A673 (cell line): ENCODE measurements at regions not wholly inside any gene's neighbourhood (a gene's known extent, or its start where the extent isn't known, plus 50 kb on each side); places are given as distances from the start of the nearest gene placed in this dataset.

Experiments used
- BruUV-seq: library from RNA; stranded (reverse); fragments of 400-500 nt; replicated peaks from 2 replicates; lab custom pipeline; 2021; lab: Mats Ljungman, UMichigan
- CTCF ChIA-PET: fragments of 300-600 bp; sonication (Branson Sonifier 250); formaldehyde crosslinking; loops from one replicate; lab custom pipeline; 2022; ENCODE audit warnings: antibody characterized with exemption; lab: Charles Lee
- POLR2A ChIA-PET: fragments of 300-600 bp; sonication (Branson Sonifier 250); formaldehyde crosslinking; loops from one replicate; lab custom pipeline; 2022; ENCODE audit warnings: antibody characterized with exemption; ENCODE audit not compliant: low non-redundant PET; lab: Charles Lee
- DNase-seq: peaks from one replicate; pipeline ENCODE4 v3.0.0-alpha.2; 2015; ENCODE audit warnings: low spot score
- H3K27ac ChIP-seq: fragments of 200-600 bp; sonication (generic); 2 replicates; pipeline ENCODE4 v1.5.1; 2016; ENCODE audit warnings: mixed run types, low read depth, mild to moderate bottlenecking, mixed read lengths, antibody characterized with exemption, low read length; ENCODE audit not compliant: poor library complexity, severe bottlenecking
- H3K27me3 ChIP-seq: fragments of 200-600 bp; sonication (generic); replicated peaks from 2 replicates; pipeline ENCODE4 v1.6.1; 2017; ENCODE audit warnings: mixed run types, low read depth, mild to moderate bottlenecking, mixed read lengths, antibody characterized with exemption, low read length; ENCODE audit not compliant: insufficient read depth, poor library complexity
- H3K36me3 ChIP-seq: fragments of 200-600 bp; sonication (generic); 2 replicates; pipeline ENCODE4 v1.6.1; 2016; ENCODE audit warnings: mixed run types, mild to moderate bottlenecking, mixed read lengths, antibody characterized with exemption, low read length; ENCODE audit not compliant: insufficient read depth, poor library complexity, severe bottlenecking
- H3K4me1 ChIP-seq: fragments of 200-600 bp; sonication (generic); 2 replicates; pipeline ENCODE4 v1.6.1; 2017; ENCODE audit warnings: mixed run types, mild to moderate bottlenecking, mixed read lengths, antibody characterized with exemption, low read length; ENCODE audit not compliant: insufficient read depth, poor library complexity, severe bottlenecking
- H3K4me3 ChIP-seq: fragments of 200-600 bp; sonication (generic); 2 replicates; pipeline ENCODE4 v1.5.1; 2016; ENCODE audit warnings: low read depth, mixed run types, mild to moderate bottlenecking, mixed read lengths, low read length; ENCODE audit not compliant: poor library complexity, severe bottlenecking
- H3K9me3 ChIP-seq: fragments of 200-600 bp; sonication (generic); 2 replicates; pipeline ENCODE4 v1.6.1; 2016; ENCODE audit warnings: mixed run types, low read depth, mild to moderate bottlenecking, mixed read lengths, antibody characterized with exemption, low read length; ENCODE audit not compliant: poor library complexity, severe bottlenecking
- EZH2 ChIP-seq: fragments of 200-600 bp; sonication (generic); IDR thresholded peaks from 2 replicates; pipeline ENCODE4 v1.6.1; 2017; ENCODE audit warnings: borderline replicate concordance, low read depth, mild to moderate bottlenecking, mixed read lengths, antibody characterized with exemption, low read length; ENCODE audit not compliant: poor library complexity, severe bottlenecking
- intact Hi-C: fragments of 100-400 bp; cut with micrococcal nuclease; formaldehyde crosslinking; loops from one replicate; pipeline ENCODE4 v1.10.0; 2022; ENCODE audit not compliant: unreplicated experiment
- TF ChIP-seq, protein P1 (sequence below): fragments of 300-800, 200-600 bp; sonication (generic); conservative IDR thresholded peaks from 2 replicates; pipeline ENCODE4 v1.5.1; 2017; ENCODE audit warnings: low read depth, mild to moderate bottlenecking, antibody characterized with exemption, low read length, moderate library complexity, mixed read lengths

DNA sequence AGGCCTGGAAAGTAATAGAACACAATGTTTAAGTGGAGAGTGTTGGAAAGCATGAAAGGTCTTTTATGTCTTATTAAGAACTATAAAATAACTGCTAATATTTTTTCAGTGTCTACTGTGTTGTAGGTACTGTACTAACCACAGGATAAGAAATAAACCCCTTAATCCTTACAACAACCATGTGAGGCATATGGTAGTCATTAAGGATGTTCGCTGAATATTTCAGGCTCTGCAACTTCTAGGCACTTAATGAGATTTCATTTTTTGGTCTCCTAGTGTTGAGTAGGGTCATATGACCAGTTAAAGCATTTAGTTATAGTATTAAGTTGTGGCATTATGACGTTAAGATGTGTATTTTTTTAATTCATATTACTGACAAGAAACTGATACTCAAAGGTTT lies 346.6 kb upstream of the KCNH7 start:
- ChIA-PET CTCF (no interaction called here), POLR2A (no interaction called here)
- H3K36me3 ChIP-seq = no peaks in the 10 kb centered on the region
- H3K4me1 ChIP-seq = no peaks in the 10 kb centered on the region
- no peaks in the 10 kb centered on the region for H3K9me3 ChIP-seq
- H3K27me3 ChIP-seq = peaks cover 9% of the 10 kb centered on the region
- H3K4me3 ChIP-seq = no peak overlapping the region
- TF ChIP-seq, protein P1, sequence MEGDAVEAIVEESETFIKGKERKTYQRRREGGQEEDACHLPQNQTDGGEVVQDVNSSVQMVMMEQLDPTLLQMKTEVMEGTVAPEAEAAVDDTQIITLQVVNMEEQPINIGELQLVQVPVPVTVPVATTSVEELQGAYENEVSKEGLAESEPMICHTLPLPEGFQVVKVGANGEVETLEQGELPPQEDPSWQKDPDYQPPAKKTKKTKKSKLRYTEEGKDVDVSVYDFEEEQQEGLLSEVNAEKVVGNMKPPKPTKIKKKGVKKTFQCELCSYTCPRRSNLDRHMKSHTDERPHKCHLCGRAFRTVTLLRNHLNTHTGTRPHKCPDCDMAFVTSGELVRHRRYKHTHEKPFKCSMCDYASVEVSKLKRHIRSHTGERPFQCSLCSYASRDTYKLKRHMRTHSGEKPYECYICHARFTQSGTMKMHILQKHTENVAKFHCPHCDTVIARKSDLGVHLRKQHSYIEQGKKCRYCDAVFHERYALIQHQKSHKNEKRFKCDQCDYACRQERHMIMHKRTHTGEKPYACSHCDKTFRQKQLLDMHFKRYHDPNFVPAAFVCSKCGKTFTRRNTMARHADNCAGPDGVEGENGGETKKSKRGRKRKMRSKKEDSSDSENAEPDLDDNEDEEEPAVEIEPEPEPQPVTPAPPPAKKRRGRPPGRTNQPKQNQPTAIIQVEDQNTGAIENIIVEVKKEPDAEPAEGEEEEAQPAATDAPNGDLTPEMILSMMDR = no peak
- TF ChIP-seq EZH2 = no peak
- no peak overlapping the region for H3K27ac ChIP-seq
- DNase-seq = peak; percentile 32
- no TSS peak for BruUV-seq
- intact Hi-C loops = loop anchor here (10.0 kb wide), 1 partner anchor 690 kb away; no protein-coding TSS in a partner anchor

DNA sequence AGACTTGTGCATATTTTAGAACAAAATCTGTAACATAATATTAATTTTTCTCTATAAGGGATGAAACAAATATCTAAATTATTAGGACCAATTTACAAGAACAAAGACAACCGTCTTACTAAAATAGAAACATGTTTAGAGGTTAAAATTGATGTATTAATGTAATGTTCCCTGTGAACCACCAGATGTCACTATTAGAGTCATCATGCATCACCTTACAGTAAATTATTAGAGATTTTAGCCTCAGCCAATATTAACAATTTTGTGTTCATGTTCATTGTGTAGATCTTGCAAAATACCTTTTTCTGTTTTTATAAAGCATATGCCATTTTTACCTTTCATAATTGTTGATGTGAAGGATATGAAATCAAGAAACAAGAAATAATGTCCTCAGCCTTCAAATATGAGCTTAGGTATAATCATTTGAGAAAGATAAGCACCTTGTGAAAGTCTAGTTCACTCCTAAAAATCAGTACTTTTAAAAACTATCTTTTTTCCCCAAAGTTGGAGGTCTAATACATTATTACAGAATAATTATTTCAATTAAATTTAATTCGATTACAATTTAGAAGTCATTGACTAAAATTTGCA lies 344.3 kb upstream of the KCNH7 start:
- TF ChIP-seq, protein P1 = peak; percentile 70
- no peak for TF ChIP-seq EZH2
- Histone ChIP-seq H3K36me3 (no peaks in the 10 kb centered on the region), H3K27ac (no peak overlapping the region), H3K4me3 (no peak overlapping the region), H3K9me3 (no peaks in the 10 kb centered on the region), H3K27me3 (peaks cover 9% of the 10 kb centered on the region), H3K4me1 (no peaks in the 10 kb centered on the region)
- DNase-seq = peak; percentile 21
- intact Hi-C loops = loop anchor here (5.0 to 10.0 kb wide), 2 partner anchors 692 to 1309 kb away; no protein-coding TSS in a partner anchor
- BruUV-seq = no TSS peak
- POLR2A ChIA-PET = no interaction called here
- CTCF ChIA-PET = interaction anchor here (0.7 to 1.3 kb wide), 2 partner anchors 13 to 878 kb away, joined by 5 read pairs; no protein-coding TSS in a partner anchor

DNA sequence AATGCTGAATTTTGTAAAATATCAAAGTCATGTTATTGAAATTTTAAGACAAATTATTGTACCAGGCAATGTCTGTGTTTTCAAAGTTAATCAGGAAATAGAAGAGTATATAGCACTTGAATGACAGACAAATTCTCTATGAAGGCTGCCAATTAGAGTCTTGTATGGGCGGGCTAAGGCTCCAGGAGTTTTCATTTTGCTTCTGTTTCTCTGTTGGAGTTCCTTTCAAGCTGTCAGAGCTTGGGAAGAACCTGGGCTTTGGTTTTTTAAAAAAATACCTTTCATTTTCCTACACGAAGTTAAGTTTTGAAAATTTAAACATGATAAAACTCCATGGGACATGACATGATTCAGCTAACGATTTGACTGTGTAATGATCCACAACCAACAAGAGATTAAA lies 339.0 kb upstream of the KCNH7 start:
- H3K9me3 ChIP-seq = no peaks in the 10 kb centered on the region
- ChIA-PET CTCF (no interaction called here), POLR2A (no interaction called here)
- no TSS peak for BruUV-seq
- no peak overlapping the region for H3K27ac ChIP-seq
- no peaks in the 10 kb centered on the region for H3K36me3 ChIP-seq
- intact Hi-C loops = loop anchor here (5.0 kb wide), 1 partner anchor 1300 kb away; no protein-coding TSS in a partner anchor
- peaks cover 9% of the 10 kb centered on the region for H3K27me3 ChIP-seq
- no peaks in the 10 kb centered on the region for H3K4me1 ChIP-seq
- DNase-seq = no peak
- no peak overlapping the region for H3K4me3 ChIP-seq
- TF ChIP-seq, protein P1 = no peak
- TF ChIP-seq EZH2 = no peak
